Activated gamma-delta T cell treated with Interleukin-2 at 50 U/mL for 16 hours (primary cell): ENCODE measurements at regions not wholly inside any gene's neighbourhood (a gene's known extent, or its start where the extent isn't known, plus 50 kb on each side); places are given as distances from the start of the nearest gene placed in this dataset.
"Not testable (repeated sequence)": the region's sequence is repeated elsewhere in the genome, so short reads cannot be mapped to it uniquely, and the experiment has no call there.

Source experiments
- DNase-seq: peaks from one replicate; pipeline ENCODE4 v3.0.0-alpha.2; 2020

DNA sequence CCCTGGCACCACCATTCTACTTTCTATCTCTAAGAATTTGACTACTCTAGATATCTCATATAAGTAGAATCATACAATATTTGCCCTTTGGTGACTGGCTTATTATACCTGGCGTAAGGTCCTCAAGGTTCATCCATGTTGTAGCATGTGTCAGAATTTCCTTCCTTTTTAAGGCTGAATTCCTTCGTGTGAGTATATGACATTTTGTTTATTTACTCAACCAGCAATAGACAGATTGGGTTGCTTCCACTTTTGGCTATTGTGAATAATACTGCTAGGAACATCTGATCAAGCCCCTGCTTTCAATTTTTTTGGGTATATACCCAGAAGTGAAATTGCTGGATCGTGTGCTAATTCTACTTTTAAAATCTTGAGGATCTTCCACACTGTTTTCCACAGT is 232.8 kb upstream of the MCHR2 start:
- no peak for DNase-seq

- DNase-seq: not testable (repeated sequence)
Observed at GRCh38 chr6:100223952-100224351, 229.9 kb upstream of the MCHR2 start.

GRCh38 chr6:100220543-100220942 is 226.5 kb upstream of the MCHR2 start:
- no peak for DNase-seq

DNA sequence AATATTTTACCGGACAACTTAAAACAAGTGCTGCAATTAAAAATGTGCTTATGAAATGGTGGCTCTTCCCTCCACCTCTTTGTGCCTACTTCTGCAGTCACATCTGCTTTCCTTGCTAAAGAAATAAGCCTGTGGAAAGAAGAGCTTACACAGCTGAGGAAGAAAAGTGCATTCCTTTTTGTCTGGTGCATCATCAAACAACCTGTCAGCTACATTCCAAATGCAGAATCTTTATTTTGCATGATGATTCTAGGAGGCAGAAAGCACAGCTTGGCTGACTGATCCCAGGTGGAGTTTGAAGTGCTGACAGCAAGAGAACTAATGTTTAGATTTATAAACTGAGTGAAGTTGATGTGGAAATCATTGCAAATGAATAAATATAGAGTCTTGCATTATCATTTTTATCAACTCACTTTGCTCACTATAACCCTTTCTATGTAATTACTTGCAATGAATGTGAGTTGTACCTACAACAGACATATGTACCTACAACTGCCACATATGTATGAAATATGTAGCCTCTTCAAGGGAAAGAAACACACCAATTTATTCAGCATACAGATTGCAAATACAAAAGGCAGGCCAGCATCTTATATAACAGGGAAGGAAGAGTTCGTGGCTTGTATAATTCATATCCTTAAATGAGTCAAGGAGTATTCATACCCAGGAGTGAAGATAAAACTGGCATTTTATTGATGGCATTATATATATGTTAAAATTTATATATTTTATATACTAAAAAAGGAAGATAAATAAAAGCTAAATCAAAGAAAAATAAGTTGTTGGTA is 223.4 kb upstream of the MCHR2 start:
- no peak for DNase-seq

DNA sequence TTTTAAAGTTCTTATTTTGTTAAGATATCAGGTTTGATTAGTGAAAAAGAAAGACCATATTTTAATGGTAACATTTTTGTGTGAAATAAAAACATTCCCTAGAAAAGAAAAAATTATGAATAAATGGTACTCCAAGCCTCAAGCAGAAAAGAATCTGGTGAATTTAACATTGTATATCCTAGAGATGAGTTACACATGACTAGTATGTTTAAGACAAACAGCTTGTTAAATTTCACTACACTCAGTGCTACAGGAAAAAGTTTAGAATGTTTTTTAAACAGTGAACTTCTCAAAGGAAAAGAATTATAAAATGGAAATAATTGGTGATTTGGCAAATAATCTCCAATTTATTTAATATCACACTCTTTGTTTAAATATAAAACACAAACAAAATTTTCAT is 222.7 kb upstream of the MCHR2 start:
- DNase-seq: no peak

DNA sequence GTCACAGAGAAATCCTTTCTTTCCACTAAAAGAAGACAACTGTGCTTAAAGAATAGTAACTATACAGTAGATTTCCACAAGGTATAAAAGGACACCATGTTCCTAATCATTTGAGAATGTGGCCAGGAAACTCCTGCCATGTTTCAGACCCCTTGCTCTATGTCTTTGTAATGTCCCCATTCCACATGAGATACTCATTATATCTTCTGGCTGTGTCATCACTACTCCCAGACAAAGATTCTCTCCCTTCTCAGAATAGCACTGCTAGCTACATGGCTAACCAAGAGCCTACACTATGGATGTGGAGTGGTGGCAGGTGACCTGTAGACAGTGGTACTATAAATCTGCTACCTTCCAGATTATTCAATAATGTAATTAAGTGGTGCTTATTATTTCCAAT is 218.1 kb upstream of the MCHR2 start:
- DNase-seq: no peak

- DNase-seq: no peak
Observed at GRCh38 chr6:100210137-100211117, 216.4 kb upstream of the MCHR2 start.

DNA sequence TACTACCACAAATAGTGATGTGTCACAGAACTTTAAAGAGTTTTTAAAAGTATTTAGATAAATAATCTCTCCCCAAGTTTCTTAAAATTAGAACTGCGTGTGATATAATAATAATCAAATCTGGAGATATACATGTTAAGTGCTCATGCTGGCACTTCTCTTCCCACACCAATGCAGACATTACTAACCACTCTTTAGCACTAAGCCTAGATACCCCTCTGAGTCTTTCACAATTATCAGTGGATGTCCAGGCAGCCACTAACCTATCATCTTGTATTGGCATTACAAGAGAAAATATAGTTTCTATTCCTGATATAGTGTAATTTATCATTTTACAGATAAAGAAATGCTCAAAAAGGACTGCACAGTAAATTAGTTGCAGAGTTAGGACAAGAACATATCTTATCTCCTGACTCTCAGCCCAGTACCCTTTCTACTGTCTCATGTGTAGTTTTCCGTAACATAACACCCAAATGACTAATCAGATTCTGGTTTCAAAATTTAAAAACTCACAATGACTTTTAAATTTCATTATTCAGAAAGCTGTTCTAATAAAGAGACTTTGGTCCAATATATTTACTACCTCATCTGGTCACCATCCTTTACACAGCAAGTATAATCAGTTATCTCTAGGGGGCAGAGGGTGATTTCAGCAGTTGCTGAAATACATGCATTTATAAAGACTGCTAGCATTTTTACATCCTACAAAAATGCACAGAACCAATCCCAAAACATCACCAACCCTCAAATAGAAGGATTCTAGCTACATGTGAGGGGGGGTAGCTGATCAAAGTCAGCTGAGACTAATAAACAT is 215.5 kb upstream of the MCHR2 start:
- DNase-seq: no peak

GRCh38 chr6:100203400-100203799 is 209.4 kb upstream of the MCHR2 start:
- no peak for DNase-seq

DNA sequence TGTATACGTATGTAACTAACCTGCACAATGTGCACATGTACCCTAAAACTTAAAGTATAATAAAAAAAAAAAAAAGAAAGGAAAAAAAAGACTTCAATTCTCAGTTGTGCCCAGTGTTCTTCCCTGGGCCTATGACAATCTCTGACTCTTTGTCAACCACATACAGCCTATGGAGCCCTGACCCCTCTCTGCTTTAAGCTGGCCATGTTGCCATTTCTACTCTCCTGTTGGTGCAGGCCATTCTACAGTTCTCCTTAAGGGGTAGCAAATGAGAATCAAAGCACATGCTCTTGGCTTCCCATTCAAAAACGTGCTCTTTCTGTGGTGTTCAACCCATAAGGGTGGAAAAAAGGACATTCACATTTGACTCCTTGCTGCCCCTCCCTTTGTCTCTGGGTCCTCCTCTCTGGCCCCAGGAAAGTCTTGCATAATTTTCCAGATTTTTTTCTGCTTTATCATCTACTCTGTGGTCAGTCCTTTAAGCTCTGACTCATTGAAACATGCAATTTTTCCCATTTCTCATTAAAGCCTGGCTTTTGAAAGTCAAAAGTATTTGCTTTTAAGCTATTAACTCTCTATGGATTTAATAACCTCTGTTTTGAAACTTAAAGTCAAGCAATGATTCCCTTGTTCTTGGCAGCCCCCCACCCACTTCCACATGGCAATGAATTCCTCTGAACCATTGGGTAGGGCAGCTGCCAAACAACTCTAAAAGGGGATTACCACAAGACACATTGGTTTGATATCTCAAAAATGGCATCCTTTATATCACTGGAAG is 208.6 kb upstream of the MCHR2 start:
- no peak for DNase-seq

GRCh38 chr6:100196214-100196982 is 202.4 kb upstream of the MCHR2 start:
- DNase-seq: not testable (repeated sequence)

DNA sequence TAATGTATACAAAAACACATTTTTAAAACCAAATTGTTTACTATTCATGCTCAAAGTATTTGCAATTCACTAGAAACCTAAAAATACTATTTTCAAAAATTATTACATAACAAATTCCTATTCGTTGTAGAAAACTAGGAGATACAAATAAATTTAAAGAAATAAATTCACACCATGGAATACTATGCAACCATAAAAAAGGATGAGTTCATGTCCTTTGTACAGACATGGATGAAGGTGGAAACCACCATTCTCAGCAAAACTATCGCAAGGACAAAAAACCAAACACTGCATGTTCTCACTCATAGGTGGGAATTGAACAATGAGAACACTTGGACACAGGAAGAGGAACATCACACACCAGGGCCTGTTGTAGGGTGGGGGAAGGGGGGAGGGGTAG is 201.2 kb upstream of the MCHR2 start:
- not testable (repeated sequence) for DNase-seq

- DNase-seq: no peak
Observed at GRCh38 chr6:100194535-100194934, 200.5 kb upstream of the MCHR2 start.

DNA sequence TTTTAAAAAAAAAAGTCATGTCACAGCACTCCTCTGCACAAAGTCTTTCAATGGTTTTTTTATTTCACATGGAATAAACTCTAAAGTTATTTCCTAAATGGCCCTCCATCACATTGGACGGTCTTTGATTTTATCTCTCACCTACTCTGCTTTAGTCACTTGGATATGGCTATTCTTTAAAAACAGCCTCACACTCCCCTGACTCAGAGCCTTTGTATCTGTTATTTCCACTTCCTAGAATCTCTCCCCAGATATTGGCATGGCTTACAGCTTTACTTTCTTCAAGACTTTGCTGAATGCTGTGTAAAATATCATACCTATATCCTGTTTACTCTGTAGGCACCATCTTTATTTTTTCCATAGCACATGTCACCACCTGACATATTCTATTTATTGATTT is 194.7 kb upstream of the MCHR2 start:
- DNase-seq: no peak

DNA sequence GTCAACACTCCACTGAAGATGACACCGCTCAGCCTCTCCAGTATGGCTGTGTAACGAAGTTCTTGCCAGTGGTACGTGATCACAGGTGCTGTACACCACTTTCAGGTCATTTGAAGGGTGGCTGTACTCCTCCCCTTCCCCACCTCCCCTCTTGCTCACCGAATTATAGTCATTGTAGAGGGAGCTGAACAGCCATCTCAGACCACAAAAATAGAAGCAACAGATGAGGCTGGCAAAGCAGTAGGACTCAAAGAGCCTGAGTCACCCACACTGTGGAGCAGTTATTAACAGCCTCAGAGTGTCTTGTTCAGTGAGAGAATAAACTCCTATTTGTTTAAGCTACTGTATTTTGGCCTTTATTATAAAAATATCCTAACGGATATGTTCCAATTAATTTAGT is 192.5 kb upstream of the MCHR2 start:
- no peak for DNase-seq

GRCh38 chr6:100185615-100186014 is 191.6 kb upstream of the MCHR2 start:
- no peak for DNase-seq

DNA sequence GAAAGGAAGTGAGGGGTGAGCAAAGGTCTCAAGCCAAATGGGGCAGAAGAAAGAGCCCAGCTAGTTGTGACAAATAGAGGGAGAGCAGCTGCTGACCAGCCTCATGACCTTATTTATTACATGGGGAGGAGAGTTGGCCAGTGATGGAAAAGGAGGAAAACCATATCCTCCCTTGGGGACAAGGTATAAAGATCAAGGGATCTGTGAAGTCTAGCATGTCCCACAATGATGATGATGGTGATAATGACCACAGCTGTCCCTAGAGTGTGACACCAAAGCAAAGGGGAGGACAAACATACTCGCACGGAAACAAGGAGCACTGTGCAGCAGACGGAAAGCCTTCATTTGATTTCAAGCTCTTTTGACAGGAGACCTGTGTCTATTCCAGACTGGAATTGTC is 190.4 kb upstream of the MCHR2 start:
- no peak for DNase-seq

DNA sequence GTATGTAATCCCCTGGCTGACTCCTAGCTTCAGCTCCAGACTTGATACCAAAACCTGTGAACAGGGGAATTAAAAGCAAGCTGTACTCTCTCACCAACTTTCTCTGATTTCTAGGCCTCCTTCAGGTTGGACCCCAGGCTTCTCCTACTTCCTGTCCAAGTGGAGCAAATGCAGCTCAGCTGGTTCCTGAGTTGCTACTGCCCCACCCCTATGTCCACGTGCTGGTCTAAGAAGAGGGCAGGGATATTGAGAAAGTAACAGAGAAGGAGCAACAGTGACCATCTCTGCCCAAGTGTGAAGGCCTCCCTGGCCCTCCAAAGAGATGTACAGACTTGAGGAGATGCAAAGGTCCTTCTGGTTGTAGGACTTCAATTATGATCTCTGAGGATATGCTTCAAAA is 188.3 kb upstream of the MCHR2 start:
- no peak for DNase-seq

DNA sequence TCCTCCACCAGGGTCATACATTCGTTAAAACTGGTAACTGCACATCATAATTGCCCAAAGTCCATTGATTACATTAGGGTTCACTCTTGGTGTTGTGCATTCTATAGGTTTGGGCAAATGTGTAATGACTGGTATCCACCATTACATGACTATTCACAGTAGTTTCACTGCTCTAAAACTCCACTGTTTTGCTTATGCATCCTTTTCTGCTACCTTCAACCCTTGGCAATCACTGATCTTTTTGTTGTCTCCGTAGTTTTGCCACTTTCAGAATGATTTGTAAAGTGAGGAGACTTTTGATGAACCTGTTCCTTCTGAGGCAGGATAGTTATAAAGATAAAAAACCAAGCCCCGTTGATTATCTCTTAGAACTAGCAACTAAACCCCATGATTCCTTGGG is 187.3 kb upstream of the MCHR2 start:
- no peak for DNase-seq

DNA sequence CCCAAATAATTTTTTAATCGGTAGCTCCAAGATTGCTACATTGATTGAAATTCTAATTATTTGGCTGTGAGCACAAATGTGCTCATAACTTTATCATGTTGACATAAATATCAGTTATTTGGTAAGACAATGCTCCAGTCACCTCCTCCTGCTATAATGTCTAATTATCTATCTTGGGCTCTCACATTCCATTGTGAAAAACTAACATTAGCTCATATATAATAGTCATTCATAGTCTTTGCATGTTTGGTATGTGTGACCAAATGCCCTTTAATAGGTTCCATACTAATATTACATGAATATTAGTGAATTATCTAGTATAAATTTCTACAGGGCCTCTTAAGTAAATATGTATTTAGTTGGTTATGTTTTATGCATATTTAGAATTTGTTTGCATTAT is 185.6 kb upstream of the MCHR2 start:
- DNase-seq: no peak

DNA sequence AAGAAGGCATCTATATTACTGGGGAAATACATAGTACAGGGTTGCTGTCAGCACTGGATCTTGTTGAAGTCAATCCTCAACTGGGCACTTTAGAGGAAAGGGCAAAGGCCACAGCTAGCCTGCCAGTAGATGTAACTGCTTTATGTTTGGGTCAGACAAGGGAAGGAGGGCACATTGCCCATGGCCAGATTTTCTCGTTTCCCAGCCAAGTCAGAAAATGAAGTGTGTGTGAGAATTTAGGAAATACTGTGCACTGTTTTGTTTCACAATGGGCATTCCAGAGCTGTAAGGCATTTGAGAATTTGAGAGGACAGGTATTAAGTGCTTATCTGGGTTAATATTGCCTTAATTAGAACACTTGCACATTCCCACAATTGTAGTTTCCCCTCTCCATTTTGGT is 183.9 kb upstream of the MCHR2 start:
- DNase-seq: no peak
